H1 (cell line): ENCODE measurements at regions not wholly inside any gene's neighbourhood (a gene's known extent, or its start where the extent isn't known, plus 50 kb on each side); places are given as distances from the start of the nearest gene placed in this dataset.

ENCODE experiments used
- CTCF ChIA-PET: fragments of 300-600 bp; sonication (Branson Sonifier 250); formaldehyde crosslinking; loops from one replicate; lab custom pipeline; 2021; ENCODE audit not compliant: partially characterized antibody; lab: Charles Lee
- POLR2A ChIA-PET: fragments of 300-600 bp; sonication (Branson Sonifier 250); formaldehyde crosslinking; loops from one replicate; lab custom pipeline; 2021; ENCODE audit warnings: inconsistent platforms; ENCODE audit not compliant: partially characterized antibody; lab: Charles Lee
- DNase-seq, 2 experiments: peaks; one replicate each; pipeline versions ENCODE4 v3.0.0 to v3.0.0-alpha.2; 2010 to 2022; ENCODE audit warnings: low spot score in 2 of 2, low read depth in 1 of 2, mixed read lengths in 1 of 2
- FAIRE-seq: peaks from 2 replicates; lab custom pipeline; 2011; peaks lifted over from hg19 to GRCh38; lab: Jason Lieb, UNC
- H2AFZ ChIP-seq: 2 replicates; pipeline ENCODE4 v1.8.1; 2012; ENCODE audit warnings: low read length, inconsistent platforms
- H2AK5ac ChIP-seq: 2 replicates; pipeline ENCODE4 v1.6.1; 2013; ENCODE audit warnings: low read depth, low read length
- H2BK120ac ChIP-seq: replicated peaks from 2 replicates; pipeline ENCODE3; 2013; ENCODE audit warnings: low read depth, low read length, inconsistent platforms
- H2BK12ac ChIP-seq: 2 replicates; pipeline ENCODE4 v1.6.1; 2013; ENCODE audit warnings: low read depth, low read length
- H2BK15ac ChIP-seq: 2 replicates; pipeline ENCODE4 v1.6.1; 2013; ENCODE audit warnings: low read length
- H2BK20ac ChIP-seq: 2 replicates; pipeline ENCODE4 v1.6.1; 2013; ENCODE audit warnings: low read length
- H2BK5ac ChIP-seq: 2 replicates; pipeline ENCODE4 v1.6.1; 2013; ENCODE audit warnings: low read depth, low read length
- H3K14ac ChIP-seq: 2 replicates; pipeline ENCODE4 v1.6.1; 2013; ENCODE audit warnings: inconsistent platforms; ENCODE audit not compliant: insufficient read length
- H3K18ac ChIP-seq: 2 replicates; pipeline ENCODE4 v1.6.1; 2013; ENCODE audit warnings: low read length; ENCODE audit errors: extremely low read depth
- H3K23ac ChIP-seq: 2 replicates; pipeline ENCODE4 v1.6.1; 2013; ENCODE audit warnings: inconsistent platforms; ENCODE audit not compliant: insufficient read length
- H3K23me2 ChIP-seq: 2 replicates; pipeline ENCODE4 v1.6.1; 2013; ENCODE audit warnings: low read depth, low read length
- H3K27ac ChIP-seq: 2 replicates; pipeline ENCODE4 v1.6.1; 2011; ENCODE audit warnings: low read depth, low read length, inconsistent platforms
- H3K27me3 ChIP-seq, 4 experiments: replicated peaks in 1 of 4; 1 replicate in 1 of 4; 2 replicates in 3 of 4; pipeline versions ENCODE4 v1.6.1 to v1.8.1; 2011 to 2013; ENCODE audit warnings: low read length in 3 of 4, mild to moderate bottlenecking in 3 of 4, inconsistent platforms in 2 of 4, mixed read lengths in 2 of 4, moderate library complexity in 1 of 4; ENCODE audit not compliant: control insufficient read depth in 3 of 4, insufficient read depth in 3 of 4; ENCODE audit errors: extremely low read depth in 1 of 4
- H3K36me3 ChIP-seq, 4 experiments: 2 replicates each; pipeline versions ENCODE4 v1.6.1 to v1.8.1; 2011 to 2013; ENCODE audit warnings: mild to moderate bottlenecking in 4 of 4, low read length in 3 of 4, moderate library complexity in 2 of 4, control low read depth in 1 of 4, inconsistent platforms in 1 of 4; ENCODE audit not compliant: insufficient read depth in 4 of 4, control insufficient read depth in 2 of 4
- H3K4ac ChIP-seq: replicated peaks from 2 replicates; pipeline ENCODE3; 2013; ENCODE audit warnings: low read length, low read depth, mixed read lengths, inconsistent platforms; ENCODE audit not compliant: insufficient read length
- H3K4me1 ChIP-seq, 4 experiments: replicated peaks in 1 of 4; 1 replicate in 1 of 4; 2 replicates in 3 of 4; pipeline versions ENCODE4 v1.6.1 to v1.8.1; 2011 to 2013; ENCODE audit warnings: low read length in 3 of 4, inconsistent platforms in 2 of 4, mixed read lengths in 1 of 4; ENCODE audit not compliant: insufficient read depth in 4 of 4, control insufficient read depth in 3 of 4
- H3K4me2 ChIP-seq, 2 experiments: 2 replicates each; pipeline versions ENCODE4 v1.6.1 to v1.8.1; 2011 to 2013; ENCODE audit warnings: low read depth in 2 of 2, low read length in 2 of 2, control low read depth in 1 of 2, inconsistent platforms in 1 of 2, mild to moderate bottlenecking in 1 of 2; ENCODE audit not compliant: insufficient read depth in 1 of 2
- H3K4me3 ChIP-seq, 4 experiments: fragments of 200-600, 300-600 bp in 1 of 4; sonication (generic), shearing (Covaris generic), sonication (Bioruptor Twin) in 1 of 4; 2 replicates each; pipeline versions ENCODE4 v1.5.1 to v1.8.1; 2011 to 2016; ENCODE audit warnings: low read length in 4 of 4, low read depth in 3 of 4, control low read depth in 2 of 4, inconsistent platforms in 2 of 4, mild to moderate bottlenecking in 2 of 4, mixed read lengths in 1 of 4, moderate library complexity in 1 of 4; ENCODE audit not compliant: insufficient read depth in 2 of 4; ENCODE audit errors: extremely low read depth in 1 of 4
- H3K56ac ChIP-seq: replicated peaks from 2 replicates; pipeline ENCODE3; 2013; ENCODE audit warnings: low read depth, mild to moderate bottlenecking, mixed read lengths, low read length, inconsistent platforms; ENCODE audit not compliant: insufficient read length
- H3K79me1 ChIP-seq: 2 replicates; pipeline ENCODE4 v1.6.1; 2013; ENCODE audit warnings: low read depth, low read length, control low read depth
- H3K79me2 ChIP-seq, 2 experiments: 2 replicates each; pipeline versions ENCODE4 v1.6.1 to v1.8.1; 2012 to 2013; ENCODE audit warnings: low read length in 2 of 2, mild to moderate bottlenecking in 2 of 2, inconsistent platforms in 1 of 2; ENCODE audit not compliant: insufficient read depth in 2 of 2, control insufficient read depth in 1 of 2
- H3K9ac ChIP-seq, 4 experiments: replicated peaks in 1 of 4; 1 replicate in 1 of 4; 2 replicates in 3 of 4; pipeline versions ENCODE4 v1.6.1 to v1.8.1; 2011 to 2013; ENCODE audit warnings: low read depth in 3 of 4, low read length in 3 of 4, control low read depth in 2 of 4, mild to moderate bottlenecking in 2 of 4, moderate library complexity in 2 of 4, inconsistent platforms in 1 of 4; ENCODE audit errors: extremely low read depth in 1 of 4
- H3K9me3 ChIP-seq, 2 experiments: 2 replicates each; pipeline versions ENCODE4 v1.6.1 to v1.8.1; 2012 to 2013; ENCODE audit warnings: mild to moderate bottlenecking in 2 of 2, moderate library complexity in 2 of 2, control low read depth in 1 of 2, inconsistent platforms in 1 of 2, low read depth in 1 of 2, low read length in 1 of 2, mixed read lengths in 1 of 2; ENCODE audit not compliant: insufficient read depth in 2 of 2
- H4K20me1 ChIP-seq, 2 experiments: replicated peaks in 1 of 2; 2 replicates each; pipeline versions ENCODE3 to v1.8.1; 2011 to 2013; ENCODE audit warnings: inconsistent platforms in 2 of 2, low read length in 2 of 2, mild to moderate bottlenecking in 1 of 2; ENCODE audit not compliant: insufficient read depth in 2 of 2, control insufficient read depth in 1 of 2
- H4K5ac ChIP-seq: 2 replicates; pipeline ENCODE4 v1.6.1; 2013; ENCODE audit warnings: low read length, low read depth, mixed read lengths, inconsistent platforms; ENCODE audit not compliant: insufficient read length
- H4K8ac ChIP-seq: 2 replicates; pipeline ENCODE4 v1.8.0; 2013; ENCODE audit warnings: mild to moderate bottlenecking, moderate library complexity, low read length, inconsistent platforms; ENCODE audit not compliant: insufficient read depth; ENCODE audit errors: extremely low read depth
- H4K91ac ChIP-seq: replicated peaks from 2 replicates; pipeline ENCODE3; 2013; ENCODE audit warnings: low read length, mixed read lengths, inconsistent platforms; ENCODE audit not compliant: insufficient read length
- BACH1 ChIP-seq: IDR thresholded peaks from 2 replicates; pipeline ENCODE4 v1.6.1; 2012; ENCODE audit warnings: low read length, improper control_type of control experiment
- BCL11A ChIP-seq, 2 experiments: IDR thresholded peaks; one replicate each; pipeline ENCODE4 v1.6.1; 2011; ENCODE audit warnings: low read depth in 2 of 2, low read length in 2 of 2, mild to moderate bottlenecking in 2 of 2
- MAFK ChIP-seq: IDR thresholded peaks from 2 replicates; pipeline ENCODE4 v1.6.1; 2012; ENCODE audit warnings: low read depth, mild to moderate bottlenecking, improper control_type of control experiment, low read length
- NANOG ChIP-seq: IDR thresholded peaks from 2 replicates; pipeline ENCODE4 v1.6.1; 2011; ENCODE audit warnings: low read length, low read depth, mild to moderate bottlenecking, inconsistent platforms; ENCODE audit not compliant: insufficient read depth, poor library complexity, severe bottlenecking
- SP2 ChIP-seq: IDR thresholded peaks from 2 replicates; pipeline ENCODE4 v1.6.1; 2012; ENCODE audit warnings: mild to moderate bottlenecking, low read length, inconsistent platforms
- TCF12 ChIP-seq: IDR thresholded peaks from 2 replicates; pipeline ENCODE4 v1.6.1; 2011; ENCODE audit warnings: low read depth, mild to moderate bottlenecking, low read length
- WGBS, 2 experiments: shearing (Covaris generic) in 1 of 2; methylation state at CpG; one replicate each; pipeline versions ENCODE4 v1.1.6 to v1.1.7; 2013 to 2015; ENCODE audit warnings: low lambda C conversion rate in 2 of 2, mixed read lengths in 2 of 2, inconsistent platforms in 1 of 2, low coverage in 1 of 2, missing lambda C conversion rate in 1 of 2; ENCODE audit not compliant: insufficient replicate concordance in 2 of 2, insufficient coverage in 1 of 2, insufficient read length in 1 of 2; ENCODE audit errors: extremely low coverage in 1 of 2, missing lambda C conversion rate in 1 of 2; 5-methylcytosine and 5-hydroxymethylcytosine counted together

DNA sequence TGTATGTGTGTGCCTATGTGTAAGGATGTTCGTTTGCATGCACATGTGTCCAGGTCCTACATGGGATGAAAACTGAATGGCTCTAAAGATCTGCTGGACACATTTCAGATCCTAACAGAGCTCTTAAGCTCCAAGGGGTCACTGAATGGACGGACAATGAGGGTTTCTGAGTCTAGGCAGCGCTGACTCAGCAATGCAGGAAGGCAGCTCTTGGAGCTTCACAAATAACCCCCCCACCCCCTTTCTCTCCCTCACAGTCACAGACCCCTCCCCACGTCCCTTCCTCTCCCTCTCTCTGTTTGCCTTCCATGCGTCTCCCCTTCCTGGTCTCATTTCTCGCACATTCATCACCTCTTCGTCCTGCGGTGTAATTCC is 369.8 kb downstream of the PREX1 start:
- H3K4ac ChIP-seq, result no peak overlapping the region
- H2BK12ac ChIP-seq, result no peak overlapping the region
- FAIRE-seq (no peak), DNase-seq (no peak)
- 0 out of 2 replicates have a peak, but pooled peaks cover 3% of the 10 kb centered on the region for H3K23me2 ChIP-seq
- POLR2A ChIA-PET, result no interaction called here
- no peak overlapping the region for H3K14ac ChIP-seq
- no peak overlapping the region for H3K4me3 ChIP-seq
- no peak overlapping the region; the same call in 1 of the 2 replicates for H4K8ac ChIP-seq
- H3K23ac ChIP-seq, result no peak overlapping the region
- no peak overlapping the region for H2AFZ ChIP-seq
- H3K56ac ChIP-seq, result no peak overlapping the region
- H2BK120ac ChIP-seq, result no peak overlapping the region
- H3K4me1 ChIP-seq, result peaks cover 4 to 16% (median 11%) of the 10 kb centered on the region in 4 experiments
- WGBS, 2 experiments, result 94% methylated on average over 7 of the region's 8 CpGs; no CpG with 5 or more reads in 1 of the 2 experiments
- no peak overlapping the region for H3K4me2 ChIP-seq
- CTCF ChIA-PET, result no interaction called here
- H3K9ac ChIP-seq, result no peak overlapping the region
- H2BK15ac ChIP-seq, result no peak overlapping the region
- peak overlapping the region; percentile 39 for H4K91ac ChIP-seq
- H3K27ac ChIP-seq, result no peak overlapping the region
- H4K5ac ChIP-seq, result no peak overlapping the region
- H3K18ac ChIP-seq, result no peak overlapping the region
- no peak overlapping the region for H2BK5ac ChIP-seq
- no peaks in the 10 kb centered on the region for H3K79me1 ChIP-seq
- no peak overlapping the region for H2BK20ac ChIP-seq
- no peaks in the 10 kb centered on the region for H3K9me3 ChIP-seq
- H3K79me2 ChIP-seq, result no peaks in the 10 kb centered on the region
- H2AK5ac ChIP-seq, result no peak overlapping the region
- no peaks in the 10 kb centered on the region for H3K27me3 ChIP-seq
- TF ChIP-seq BCL11A (IDR thresholded peaks at IDR 0.05; ENCODE audit: low read depth in 2 of 2, low read length in 2 of 2), result no peak
- TF ChIP-seq BACH1, result no peak
- TF ChIP-seq NANOG, result no peak
- no peak for TF ChIP-seq SP2
- no peak for TF ChIP-seq TCF12
- peak; percentile 40; the same call in 1 of the 2 replicates for TF ChIP-seq MAFK
- no peaks in the 10 kb centered on the region for H4K20me1 ChIP-seq
- H3K36me3 ChIP-seq, result no peaks in the 10 kb centered on the region; a peak in 1 of 8 replicates
